OCI-LY1 (cell line): ENCODE measurements at regions not wholly inside any gene's neighbourhood (a gene's known extent, or its start where the extent isn't known, plus 50 kb on each side); places are given as distances from the start of the nearest gene placed in this dataset.
"Not testable (repeated sequence)": the region's sequence is repeated elsewhere in the genome, so short reads cannot be mapped to it uniquely, and the experiment has no call there.

Experiments used
- H2AFZ ChIP-seq: fragments of 200-600 bp; sonication (generic), shearing (Covaris generic); 2 replicates; pipeline ENCODE4 v1.6.0; 2014; ENCODE audit warnings: antibody characterized with exemption, mild to moderate bottlenecking, low read length
- H3F3A ChIP-seq: fragments of 200-600 bp; sonication (generic), shearing (Covaris generic); 2 replicates; pipeline ENCODE4 v1.6.0; 2014; ENCODE audit warnings: mild to moderate bottlenecking, antibody characterized with exemption, low read length, moderate library complexity; ENCODE audit not compliant: insufficient read depth
- H3K27ac ChIP-seq: fragments of 200-600 bp; sonication (generic); 2 replicates; pipeline ENCODE4 v1.5.1; 2014; ENCODE audit warnings: low read length, mixed run types, mild to moderate bottlenecking, low read depth; ENCODE audit not compliant: poor library complexity, severe bottlenecking
- H3K27me3 ChIP-seq: fragments of 200-600 bp; sonication (generic); 2 replicates; pipeline ENCODE4 v1.6.0; 2014; ENCODE audit warnings: antibody characterized with exemption, mild to moderate bottlenecking, low read length, moderate library complexity; ENCODE audit not compliant: insufficient read depth
- H3K36me3 ChIP-seq: fragments of 200-600 bp; sonication (generic); 2 replicates; pipeline ENCODE4 v1.6.1; 2014; ENCODE audit warnings: mild to moderate bottlenecking, antibody characterized with exemption, low read length, moderate library complexity, mixed read lengths; ENCODE audit not compliant: insufficient read depth
- H3K4me1 ChIP-seq: fragments of 200-600 bp; sonication (generic); 2 replicates; pipeline ENCODE4 v1.5.1; 2014; ENCODE audit warnings: mild to moderate bottlenecking, low read length, moderate library complexity; ENCODE audit not compliant: insufficient read depth, severe bottlenecking
- H3K4me2 ChIP-seq: fragments of 200-600 bp; sonication (generic), shearing (Covaris generic); 2 replicates; pipeline ENCODE4 v1.6.1; 2014; ENCODE audit warnings: low read length
- H3K4me3 ChIP-seq: fragments of 200-600 bp; sonication (generic); 2 replicates; pipeline ENCODE4 v1.5.1; 2014; ENCODE audit warnings: low read length, low read depth, mild to moderate bottlenecking, mixed read lengths; ENCODE audit not compliant: poor library complexity, severe bottlenecking
- H3K79me2 ChIP-seq: fragments of 200-600 bp; shearing (Covaris generic); 2 replicates; pipeline ENCODE4 v1.6.1; 2016; ENCODE audit warnings: mixed run types, low read length, mixed read lengths; ENCODE audit not compliant: insufficient read depth
- H3K9ac ChIP-seq: fragments of 200-600 bp; sonication (generic), shearing (Covaris generic); 2 replicates; pipeline ENCODE4 v1.6.1; 2014; ENCODE audit warnings: mild to moderate bottlenecking, low read length, mixed read lengths
- H3K9me2 ChIP-seq: fragments of 200-600 bp; sonication (generic), shearing (Covaris generic); 2 replicates; pipeline ENCODE4 v1.6.1; 2014; ENCODE audit warnings: low read depth, mild to moderate bottlenecking, low read length, mixed read lengths
- H3K9me3 ChIP-seq: fragments of 200-600 bp; shearing (Covaris generic); 2 replicates; pipeline ENCODE4 v1.6.1; 2014; ENCODE audit warnings: low read length, mixed read lengths
- H4K20me1 ChIP-seq: fragments of 200-600 bp; sonication (generic), shearing (Covaris generic); 2 replicates; pipeline ENCODE4 v1.6.0; 2016; ENCODE audit warnings: mild to moderate bottlenecking, low read length; ENCODE audit not compliant: insufficient read depth
- EZH2 ChIP-seq: fragments of 200-600 bp; sonication (generic), shearing (Covaris generic); IDR thresholded peaks from 2 replicates; pipeline ENCODE4 v1.8.0; 2017; ENCODE audit warnings: borderline replicate concordance, mixed run types, mild to moderate bottlenecking, antibody characterized with exemption, low read length, moderate library complexity, mixed read lengths
- TF ChIP-seq, protein P1 (sequence below): fragments of 200-600 bp; sonication (generic), shearing (Covaris generic); IDR thresholded peaks from 2 replicates; pipeline ENCODE4 v1.5.1; 2017; ENCODE audit warnings: mild to moderate bottlenecking, antibody characterized with exemption, low read length, moderate library complexity, mixed read lengths

DNA sequence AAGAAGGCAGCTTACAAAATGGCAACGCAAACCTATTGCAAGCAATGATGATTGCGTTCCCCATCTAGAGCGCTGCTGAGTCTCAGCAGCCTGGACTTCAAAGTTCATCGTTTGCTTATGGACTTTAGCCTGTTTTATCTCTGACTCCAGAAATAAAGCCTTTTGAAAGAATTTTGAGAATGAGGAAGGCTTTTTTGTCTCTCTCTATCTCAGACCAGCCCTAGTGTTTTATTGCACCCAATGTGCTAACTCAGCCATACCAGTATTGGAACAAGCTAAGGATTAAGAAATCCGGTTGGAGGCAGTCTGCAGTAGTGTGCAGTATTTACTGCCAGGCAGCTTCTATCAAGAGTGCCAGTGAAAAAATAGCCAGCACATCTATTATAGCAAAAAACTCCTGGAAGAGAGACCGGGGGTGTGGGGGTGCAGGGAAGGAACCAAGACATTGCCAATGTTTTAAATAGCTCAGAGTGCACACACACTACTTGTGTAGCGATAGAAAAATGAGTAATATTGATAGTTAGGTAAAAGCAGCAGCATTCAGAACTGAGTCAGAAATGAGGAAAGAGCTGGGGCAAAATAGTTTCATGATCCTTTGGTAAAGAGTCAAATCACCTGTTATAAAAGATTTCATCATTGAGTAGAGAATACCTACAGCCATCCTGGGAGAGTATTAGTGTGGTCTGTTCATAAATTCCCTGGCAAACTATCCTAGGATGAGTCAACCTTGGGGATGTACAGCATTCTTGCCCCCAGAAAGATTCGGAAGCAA, 219.0 kb downstream of the ZNF608 start:
- H3K36me3 ChIP-seq: no peaks in the 10 kb centered on the region
- no peak overlapping the region for H3K4me2 ChIP-seq
- peaks cover 18% of the 10 kb centered on the region for H3K4me1 ChIP-seq
- H3K27ac ChIP-seq: no peak overlapping the region
- no peak overlapping the region for H2AFZ ChIP-seq
- H3F3A ChIP-seq: no peaks in the 10 kb centered on the region
- no peaks in the 10 kb centered on the region for H3K9me3 ChIP-seq
- H3K4me3 ChIP-seq: no peak overlapping the region
- no peaks in the 10 kb centered on the region for H4K20me1 ChIP-seq
- no peak for TF ChIP-seq EZH2
- TF ChIP-seq, protein P1, sequence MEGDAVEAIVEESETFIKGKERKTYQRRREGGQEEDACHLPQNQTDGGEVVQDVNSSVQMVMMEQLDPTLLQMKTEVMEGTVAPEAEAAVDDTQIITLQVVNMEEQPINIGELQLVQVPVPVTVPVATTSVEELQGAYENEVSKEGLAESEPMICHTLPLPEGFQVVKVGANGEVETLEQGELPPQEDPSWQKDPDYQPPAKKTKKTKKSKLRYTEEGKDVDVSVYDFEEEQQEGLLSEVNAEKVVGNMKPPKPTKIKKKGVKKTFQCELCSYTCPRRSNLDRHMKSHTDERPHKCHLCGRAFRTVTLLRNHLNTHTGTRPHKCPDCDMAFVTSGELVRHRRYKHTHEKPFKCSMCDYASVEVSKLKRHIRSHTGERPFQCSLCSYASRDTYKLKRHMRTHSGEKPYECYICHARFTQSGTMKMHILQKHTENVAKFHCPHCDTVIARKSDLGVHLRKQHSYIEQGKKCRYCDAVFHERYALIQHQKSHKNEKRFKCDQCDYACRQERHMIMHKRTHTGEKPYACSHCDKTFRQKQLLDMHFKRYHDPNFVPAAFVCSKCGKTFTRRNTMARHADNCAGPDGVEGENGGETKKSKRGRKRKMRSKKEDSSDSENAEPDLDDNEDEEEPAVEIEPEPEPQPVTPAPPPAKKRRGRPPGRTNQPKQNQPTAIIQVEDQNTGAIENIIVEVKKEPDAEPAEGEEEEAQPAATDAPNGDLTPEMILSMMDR: no peak
- no peaks in the 10 kb centered on the region for H3K9me2 ChIP-seq
- H3K79me2 ChIP-seq: no peaks in the 10 kb centered on the region
- no peak overlapping the region for H3K9ac ChIP-seq
- H3K27me3 ChIP-seq: no peaks in the 10 kb centered on the region

DNA sequence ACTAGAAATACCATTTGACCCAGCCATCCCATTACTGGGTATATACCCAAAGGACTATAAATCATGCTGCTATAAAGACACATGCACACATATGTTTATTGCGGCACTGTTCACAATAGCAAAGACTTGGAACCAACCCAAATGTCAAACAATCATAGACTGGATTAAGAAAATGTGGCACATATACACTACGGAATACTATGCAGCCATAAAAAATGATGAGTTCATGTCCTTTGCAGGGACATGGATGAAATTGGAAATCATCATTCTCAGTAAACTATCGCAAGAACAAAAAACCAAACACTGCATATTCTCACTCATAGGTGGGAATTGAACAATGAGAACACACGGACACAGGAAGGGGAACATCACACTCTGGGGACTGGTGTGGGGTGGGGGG, 220.4 kb downstream of the ZNF608 start:
- H3K36me3 ChIP-seq, H3F3A ChIP-seq, H3K79me2 ChIP-seq, H3K4me2 ChIP-seq, H3K27ac ChIP-seq, H4K20me1 ChIP-seq, H3K4me3 ChIP-seq, H2AFZ ChIP-seq, H3K9me3 ChIP-seq, H3K27me3 ChIP-seq, H3K9ac ChIP-seq, H3K9me2 ChIP-seq: not testable (repeated sequence)
- peaks cover 18% of the 10 kb centered on the region for H3K4me1 ChIP-seq

DNA sequence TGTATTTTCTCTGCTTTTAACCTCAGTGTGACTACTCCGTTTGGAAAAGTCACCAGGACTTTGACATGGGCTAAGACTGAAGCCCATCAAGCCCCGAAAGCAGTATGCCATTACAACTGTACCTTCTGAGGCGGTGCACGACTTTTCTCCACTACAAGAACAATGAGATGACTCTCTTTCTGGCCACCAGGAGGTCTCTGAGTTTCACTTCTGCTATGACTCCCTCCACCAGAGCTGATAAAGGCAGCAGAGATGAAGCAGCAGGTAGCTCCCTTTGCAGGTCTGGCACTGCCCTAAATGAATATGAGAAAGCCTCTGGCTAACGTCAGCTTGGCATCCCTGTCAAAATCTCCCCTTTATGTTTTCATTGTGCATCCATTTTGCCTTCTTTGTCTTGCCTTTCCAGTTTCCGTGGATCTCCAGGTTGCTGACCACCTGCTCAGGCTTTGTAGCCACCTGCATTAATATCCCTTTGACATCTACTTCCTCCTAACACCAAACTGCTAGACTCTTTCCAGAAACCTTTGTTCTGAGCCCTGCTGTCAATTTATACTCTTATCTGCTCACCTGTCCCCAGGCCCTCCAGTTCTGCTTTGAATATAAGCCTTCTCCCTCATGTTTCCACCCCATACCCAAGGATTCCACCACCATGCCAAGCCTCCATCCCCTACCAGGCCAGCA, 221.7 kb downstream of the ZNF608 start:
- Histone ChIP-seq H3K4me2 (peak overlapping the region; percentile 45), H3K9me2 (no peaks in the 10 kb centered on the region), H4K20me1 (no peaks in the 10 kb centered on the region), H3K4me1 (peaks cover 25% of the 10 kb centered on the region), H3F3A (no peaks in the 10 kb centered on the region; the same call in 1 of the 2 replicates), H3K9ac (peak overlapping the region; percentile 42; the same call in 1 of the 2 replicates), H3K79me2 (no peaks in the 10 kb centered on the region), H3K27me3 (no peaks in the 10 kb centered on the region), H3K27ac (peak overlapping the region; percentile 92), H3K4me3 (peak overlapping the region; percentile 5), H3K36me3 (no peaks in the 10 kb centered on the region), H3K9me3 (no peaks in the 10 kb centered on the region), H2AFZ (no peak overlapping the region)
- TF ChIP-seq, protein P1: peak; percentile 72
- TF ChIP-seq EZH2: no peak
